ENCODE measurements at regions not wholly inside any gene's neighbourhood (a gene's known extent, or its start where the extent isn't known, plus 50 kb on each side); places are given as distances from the start of the nearest gene placed in this dataset.

DNA sequence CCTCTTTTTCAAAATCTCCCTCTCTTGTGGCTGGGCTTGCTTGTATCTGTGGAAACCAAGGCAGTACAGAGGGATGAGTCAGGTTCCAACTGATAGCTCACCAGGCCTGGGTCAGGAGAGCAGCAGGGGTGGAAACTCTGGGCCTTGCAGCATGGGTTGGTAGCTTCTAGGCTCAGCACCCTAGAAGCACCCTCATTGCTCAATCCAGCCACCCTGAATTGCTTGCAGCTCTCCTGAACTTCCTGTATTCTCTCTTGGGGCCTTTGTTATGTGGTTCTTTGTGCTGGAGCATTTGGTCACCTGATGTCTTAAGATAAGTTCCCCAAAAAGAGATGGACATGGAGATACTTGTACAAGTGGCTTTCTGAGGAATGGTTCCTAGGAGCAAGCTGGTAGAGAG is 169.4 kb downstream of the IRX5 start:
- Histone ChIP-seq H2AFZ (ENCODE audit: low read depth) (no peak overlapping the region), H3F3A (replicated peaks; ENCODE audit: insufficient read depth) (no peaks in the 10 kb centered on the region), H3K36me3 (replicated peaks in 1 of 2; ENCODE audit: control insufficient read depth in 1 of 2, insufficient read depth in 2 of 2, low read length in 1 of 2) (no peaks in the 10 kb centered on the region), H3K79me2 (ENCODE audit: insufficient read depth) (no peaks in the 10 kb centered on the region), H3K4me2 (no peak overlapping the region), H3K9me3 (no peaks in the 10 kb centered on the region), H3K27me3 (ENCODE audit: insufficient read depth) (no peaks in the 10 kb centered on the region), H3K9ac (no peak overlapping the region), H4K20me1 (ENCODE audit: insufficient read depth) (no peaks in the 10 kb centered on the region), H3K27ac (ENCODE audit: low read depth in 2 of 2, low read length in 1 of 2) (no peak overlapping the region), H3K4me3 (ENCODE audit: low read depth in 2 of 2, low read length in 1 of 2) (no peak overlapping the region), H3K4me1 (ENCODE audit: control insufficient read depth in 1 of 2, insufficient read depth in 2 of 2, low read depth in 1 of 2, low read length in 1 of 2) (no peaks in the 10 kb centered on the region), H3K9me2 (no peaks in the 10 kb centered on the region)
- no peak for DNase-seq
- ChIA-PET POLR2A (no interaction called here), CTCF (interaction anchor here (1.1 to 1.2 kb wide), 2 partner anchors 11 to 41 kb away, joined by 3 read pairs; no protein-coding TSS in a partner anchor)
- no peak for TF ChIP-seq RAD21 (IDR thresholded peaks at IDR 0.05; ENCODE audit: low read length)
- TF ChIP-seq IRF3 (IDR thresholded peaks at IDR 0.05; ENCODE audit: low read depth, low read length): no peak
- no peak for TF ChIP-seq FOXM1 (IDR thresholded peaks at IDR 0.05; ENCODE audit: low read depth)
- TF ChIP-seq MXI1 (IDR thresholded peaks at IDR 0.05; ENCODE audit: low read depth, low read length): no peak
- TF ChIP-seq RFX5 (IDR thresholded peaks at IDR 0.05; ENCODE audit: low read length): no peak
- TF ChIP-seq GATA2 (CRISPR knock-in tag; IDR thresholded peaks at IDR 0.05): no peak
- no peak for TF ChIP-seq REST (IDR thresholded peaks at IDR 0.05; ENCODE audit: low read depth, low read length)
- TF ChIP-seq TEAD4 (IDR thresholded peaks at IDR 0.05; ENCODE audit: borderline replicate concordance, insufficient read depth): no peak

DNA sequence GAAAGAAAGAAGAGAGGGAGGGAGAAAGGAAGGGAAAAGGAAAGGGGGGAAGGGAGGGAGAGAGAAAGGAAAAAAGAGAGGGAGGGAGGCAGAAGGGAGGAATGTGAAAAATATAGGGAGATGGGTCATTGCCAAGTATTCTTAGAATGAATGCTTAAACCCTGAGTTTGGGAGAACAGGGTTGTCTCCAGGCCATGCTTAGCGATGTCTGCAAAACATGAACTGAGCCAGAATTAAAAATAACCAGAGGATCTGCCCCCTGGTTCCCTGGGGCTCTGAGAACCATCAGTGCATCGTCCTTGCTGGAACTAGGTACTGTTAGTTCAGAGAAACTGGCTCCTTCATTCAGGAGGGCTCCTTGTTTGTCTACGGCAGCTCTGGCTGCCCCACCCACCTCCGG is 170.4 kb downstream of the IRX5 start:
- no peaks in the 10 kb centered on the region for H3K9me2 ChIP-seq
- H3K4me2 ChIP-seq: no peak overlapping the region
- ChIA-PET POLR2A (no interaction called here), CTCF (interaction anchor here (1.0 to 1.2 kb wide), 3 partner anchors 10 to 42 kb away, joined by 3 read pairs; no protein-coding TSS in a partner anchor)
- 65% methylated on average over 3 of the region's 4 CpGs for WGBS (ENCODE audit: low lambda C conversion rate)
- H3K27ac ChIP-seq (ENCODE audit: low read depth in 2 of 2, low read length in 1 of 2): no peak overlapping the region
- H3K9ac ChIP-seq: no peak overlapping the region
- H4K20me1 ChIP-seq (ENCODE audit: insufficient read depth): no peaks in the 10 kb centered on the region
- no peaks in the 10 kb centered on the region for H3K9me3 ChIP-seq
- H3K79me2 ChIP-seq (ENCODE audit: insufficient read depth): no peaks in the 10 kb centered on the region
- no peaks in the 10 kb centered on the region for H3K4me1 ChIP-seq (ENCODE audit: control insufficient read depth in 1 of 2, insufficient read depth in 2 of 2, low read depth in 1 of 2, low read length in 1 of 2)
- no peaks in the 10 kb centered on the region for H3K36me3 ChIP-seq (replicated peaks in 1 of 2; ENCODE audit: control insufficient read depth in 1 of 2, insufficient read depth in 2 of 2, low read length in 1 of 2)
- no peak overlapping the region for H3K4me3 ChIP-seq (ENCODE audit: low read depth in 2 of 2, low read length in 1 of 2)
- TF ChIP-seq ZBTB33 (IDR thresholded peaks at IDR 0.05; ENCODE audit: borderline replicate concordance, low read depth) (no peak), CHD2 (IDR thresholded peaks at IDR 0.05; ENCODE audit: low read length, partially characterized antibody) (no peak), EP300 (IDR thresholded peaks at IDR 0.05; ENCODE audit: borderline replicate concordance in 1 of 2, low read depth in 1 of 2, low read length in 1 of 2) (no peak), REST (IDR thresholded peaks at IDR 0.05; ENCODE audit: low read depth, low read length) (no peak), RFX5 (IDR thresholded peaks at IDR 0.05; ENCODE audit: low read length) (no peak), RXRA (IDR thresholded peaks at IDR 0.05; ENCODE audit: borderline replicate concordance, low read depth) (no peak), FOXM1 (IDR thresholded peaks at IDR 0.05; ENCODE audit: low read depth) (no peak), TEAD4 (IDR thresholded peaks at IDR 0.05; ENCODE audit: borderline replicate concordance, insufficient read depth) (no peak), TCF12 (IDR thresholded peaks at IDR 0.05) (no peak), POLR2AphosphoS5 (IDR thresholded peaks at IDR 0.05; ENCODE audit: low read depth, low read length) (no peak)
- H2AFZ ChIP-seq (ENCODE audit: low read depth): no peak overlapping the region
- no peaks in the 10 kb centered on the region for H3K27me3 ChIP-seq (ENCODE audit: insufficient read depth)
- no peaks in the 10 kb centered on the region for H3F3A ChIP-seq (replicated peaks; ENCODE audit: insufficient read depth)
- no peak for DNase-seq

All from SK-N-SH (cell line).